CMK (cell line): ENCODE measurements at regions not wholly inside any gene's neighbourhood (a gene's known extent, or its start where the extent isn't known, plus 50 kb on each side); places are given as distances from the start of the nearest gene placed in this dataset.

Experiments used
- DNase-seq: peaks from one replicate; pipeline ENCODE4 v3.0.0-alpha.2; 2010; ENCODE audit warnings: low read depth

DNA sequence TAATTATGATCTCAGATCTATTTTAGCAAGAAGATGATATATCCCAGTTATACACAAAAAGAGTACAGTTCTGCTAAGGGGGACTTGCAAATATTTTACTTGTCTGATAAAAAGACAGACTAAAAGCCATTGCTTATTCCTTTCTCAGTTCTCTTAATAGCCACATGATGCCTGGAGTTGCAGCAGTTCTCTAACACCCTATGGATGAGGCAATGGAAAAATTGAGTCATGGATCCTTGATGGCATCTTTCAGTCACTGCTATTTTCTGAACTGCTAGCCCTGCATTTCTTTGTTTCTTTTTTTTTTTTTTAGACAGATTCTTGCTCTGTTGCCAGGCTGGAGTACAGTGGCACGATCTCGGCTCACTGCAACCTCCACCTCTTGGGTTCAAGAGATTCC, 1956.7 kb downstream of the C4orf33 start:
- no peak for DNase-seq

DNA sequence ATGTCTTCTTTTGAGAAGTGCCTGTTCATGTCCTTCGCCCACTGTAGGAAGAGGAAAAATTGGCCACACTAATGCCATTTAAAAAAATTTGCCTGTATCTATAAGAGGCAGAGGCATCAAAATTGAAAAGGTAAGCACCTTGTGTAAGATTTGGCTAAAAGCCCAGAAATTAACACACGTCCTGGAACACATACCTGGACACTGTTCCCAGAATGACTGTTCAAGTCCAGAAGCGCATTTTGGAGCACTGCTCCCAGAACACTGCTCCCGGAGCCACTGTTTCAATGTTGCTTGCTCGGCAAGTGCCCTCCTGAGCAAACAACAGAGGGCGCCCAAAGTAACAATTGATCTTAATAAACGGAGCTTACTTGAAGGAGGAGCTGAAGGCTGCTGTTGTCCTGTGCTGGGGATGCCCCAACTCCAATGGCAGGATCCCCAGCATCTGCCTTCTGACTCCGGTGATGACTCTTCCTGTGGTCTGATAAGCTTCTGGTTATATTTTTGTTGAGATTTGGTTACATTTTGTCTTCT, 1958.6 kb downstream of the C4orf33 start:
- DNase-seq: no peak

DNA sequence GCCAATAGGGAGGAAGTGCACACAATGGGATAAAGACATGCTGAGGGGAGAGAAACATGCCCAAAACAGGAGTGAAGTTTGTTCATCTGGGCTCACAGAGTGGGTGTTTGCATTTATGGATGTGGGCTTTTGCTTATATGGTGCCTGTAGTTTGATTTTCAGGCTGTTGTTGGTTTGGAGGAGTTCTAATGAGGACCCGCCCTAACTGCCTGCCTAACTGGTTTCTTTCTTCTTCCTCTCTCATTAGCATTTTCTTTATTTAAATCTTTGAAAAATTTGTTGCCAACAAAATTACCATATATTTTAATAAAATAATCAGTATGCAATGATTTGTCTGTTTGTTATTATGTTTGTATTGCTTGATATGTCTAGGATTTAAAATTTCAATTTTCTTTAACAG, 1965.8 kb downstream of the C4orf33 start:
- DNase-seq: no peak

DNA sequence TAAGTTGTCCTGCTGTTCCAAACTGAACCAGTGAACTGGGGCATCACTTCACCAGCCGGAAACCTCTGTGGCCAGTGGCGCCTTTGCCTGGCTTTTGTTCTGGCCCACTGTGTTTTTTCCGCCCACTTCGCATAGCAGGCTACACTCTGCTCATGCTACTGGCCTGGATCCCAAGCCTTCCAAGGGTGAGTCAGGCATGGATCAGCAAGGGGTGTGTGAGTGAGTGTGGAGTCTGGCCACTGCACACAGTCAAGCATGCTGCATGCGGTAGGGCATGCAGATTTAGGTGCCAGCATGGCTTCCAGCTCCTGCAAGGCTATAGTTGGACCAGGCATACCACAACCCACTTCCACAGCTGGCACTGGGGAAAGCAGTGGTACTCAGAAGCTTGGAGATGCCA, 1967.9 kb downstream of the C4orf33 start:
- DNase-seq: no peak

DNA sequence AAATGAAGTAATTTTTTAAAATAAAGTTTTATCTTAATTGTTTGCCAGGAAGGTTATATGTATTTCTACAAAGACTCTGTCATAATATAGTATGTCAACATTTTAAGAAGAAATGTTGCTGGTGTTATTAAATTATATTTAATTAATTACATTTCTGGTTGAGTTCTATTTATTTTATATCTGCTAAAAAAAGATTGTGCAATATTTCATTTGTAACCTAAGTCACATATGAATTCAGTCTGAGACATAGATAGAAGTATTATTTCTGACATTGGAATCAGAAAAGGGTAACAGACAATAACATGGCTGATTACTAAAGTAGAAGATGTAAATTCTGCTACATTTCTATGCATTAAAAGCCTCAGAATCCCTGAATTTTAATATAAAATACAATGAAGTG, 1985.1 kb downstream of the C4orf33 start:
- no peak for DNase-seq

DNA sequence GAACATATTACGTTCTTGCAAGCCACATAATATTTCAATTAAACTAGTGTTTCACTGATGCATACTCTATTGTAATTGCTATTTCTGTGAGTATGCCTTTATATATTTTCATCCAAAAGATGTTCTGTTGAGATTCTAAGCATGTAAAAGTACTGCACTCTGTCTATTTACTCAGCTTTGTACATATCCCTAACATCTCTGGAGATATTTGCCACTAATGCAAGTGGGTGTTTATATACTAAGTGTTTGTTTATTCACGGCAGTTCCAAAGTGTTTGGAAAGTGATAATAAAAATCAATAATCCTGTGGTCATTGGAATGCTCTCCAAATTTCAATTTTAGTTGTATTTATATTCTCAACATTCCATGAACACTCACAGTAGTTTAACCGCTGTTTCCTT, 1989.0 kb downstream of the C4orf33 start:
- DNase-seq: no peak

DNA sequence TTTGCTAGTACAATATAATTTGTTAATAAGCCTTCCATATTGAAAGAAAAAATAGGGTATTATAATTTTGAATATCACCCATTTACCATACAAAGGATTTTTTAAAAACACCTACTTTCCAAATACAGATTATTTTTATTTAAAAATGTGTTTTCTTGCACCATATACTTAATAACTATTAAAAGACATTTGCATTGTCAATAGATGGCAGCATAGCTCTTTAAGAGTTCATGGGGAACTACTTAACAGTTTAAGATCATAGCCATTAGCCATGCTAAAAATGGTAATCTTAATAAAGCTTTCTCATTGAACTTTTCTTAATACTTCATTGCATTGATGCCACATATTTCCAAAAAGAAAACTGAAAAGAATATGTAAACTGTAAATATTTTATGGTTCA, 1995.9 kb downstream of the C4orf33 start:
- no peak for DNase-seq

DNA sequence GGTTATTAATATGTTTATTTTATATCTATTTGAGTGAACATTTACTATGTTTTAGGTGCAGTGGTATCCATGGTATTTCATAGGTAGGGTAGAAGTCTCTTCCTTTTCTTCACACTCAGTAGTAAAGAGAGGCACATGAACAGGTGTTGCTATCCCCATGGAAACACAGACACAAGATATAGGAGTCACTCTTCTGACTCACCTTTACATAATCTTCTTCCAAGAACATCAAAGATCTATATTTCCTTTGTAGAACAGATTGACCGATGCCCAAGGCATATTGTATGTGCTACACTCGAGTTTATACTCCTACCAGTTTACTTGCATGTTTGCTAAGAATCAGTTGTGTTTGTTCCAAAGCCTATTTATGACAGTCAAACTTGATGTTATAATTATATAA, 1997.4 kb downstream of the C4orf33 start:
- DNase-seq: no peak

DNA sequence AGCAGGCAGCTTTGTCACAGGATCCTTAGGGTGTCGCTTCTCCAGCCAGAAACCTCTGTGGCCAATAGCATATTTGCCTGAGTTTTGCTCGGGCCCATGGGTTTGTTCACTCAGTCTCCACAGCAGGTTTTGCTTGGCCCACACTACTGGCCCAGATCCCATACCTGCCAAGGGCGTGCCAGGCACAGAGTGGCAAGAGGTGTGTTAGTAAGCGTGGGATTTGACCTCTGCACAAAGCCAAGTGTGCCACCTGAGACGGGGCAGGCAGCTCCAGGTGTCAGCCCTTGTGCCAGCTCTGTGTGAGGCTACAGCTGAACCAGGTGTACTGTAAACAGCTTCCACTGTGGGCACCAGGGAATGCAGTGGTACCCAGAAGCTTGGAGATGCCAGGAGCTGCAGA, 2003.0 kb downstream of the C4orf33 start:
- no peak for DNase-seq

DNA sequence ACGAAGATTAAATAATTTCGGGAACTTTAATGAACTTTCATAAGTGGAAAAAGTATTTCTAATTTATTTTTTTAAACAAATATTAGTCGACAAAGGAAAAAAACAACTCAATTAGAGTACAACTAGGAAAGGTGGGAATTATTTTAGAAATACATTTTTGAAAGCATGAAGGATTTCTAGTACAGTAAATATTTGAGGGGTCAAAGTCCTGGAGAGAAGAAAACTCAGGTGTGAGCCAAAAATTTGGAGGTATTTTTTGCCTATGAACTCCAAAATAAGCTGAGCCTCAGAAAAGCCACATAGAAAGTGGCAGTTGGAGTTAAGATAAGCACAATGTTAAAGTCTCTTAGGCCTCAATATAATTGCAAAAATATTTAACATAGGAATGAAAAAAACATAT, 2017.3 kb downstream of the C4orf33 start:
- DNase-seq: no peak

DNA sequence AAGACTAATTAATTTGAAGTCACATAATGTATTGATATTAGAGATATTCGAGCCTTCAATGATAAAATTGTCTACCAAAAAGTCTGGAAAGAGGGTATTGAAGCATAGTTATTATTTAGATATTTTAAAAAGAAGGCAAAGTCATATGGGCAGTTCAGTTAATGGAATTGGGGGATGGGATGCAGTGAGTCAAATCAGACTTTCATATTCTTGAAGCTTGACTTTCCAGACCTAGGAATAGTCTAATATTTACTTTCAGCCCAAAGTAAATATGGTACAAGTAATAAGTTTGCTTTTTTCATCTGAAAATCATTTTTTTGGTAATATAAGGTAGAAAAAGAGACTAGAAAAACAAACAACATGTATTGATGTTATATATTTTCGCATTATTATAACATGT, 2017.8 kb downstream of the C4orf33 start:
- no peak for DNase-seq

DNA sequence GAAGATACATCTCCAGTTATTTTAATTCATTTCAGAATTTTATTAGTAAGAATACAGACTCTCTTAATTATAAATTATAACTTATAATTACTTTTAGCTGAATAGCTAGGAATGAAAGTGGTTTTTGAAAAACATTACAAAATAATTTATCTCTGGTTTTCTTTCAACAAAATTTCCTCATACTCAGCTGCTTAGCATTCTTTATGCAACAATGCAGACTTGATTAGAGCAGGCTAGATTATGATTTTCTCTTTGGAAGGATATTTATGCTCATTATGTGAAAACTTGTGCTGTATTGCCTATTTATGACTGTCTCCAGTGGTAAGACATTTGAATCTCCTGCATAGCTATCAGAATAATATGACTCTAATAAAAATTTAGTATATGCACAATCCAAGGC, 2023.7 kb downstream of the C4orf33 start:
- DNase-seq: no peak

DNA sequence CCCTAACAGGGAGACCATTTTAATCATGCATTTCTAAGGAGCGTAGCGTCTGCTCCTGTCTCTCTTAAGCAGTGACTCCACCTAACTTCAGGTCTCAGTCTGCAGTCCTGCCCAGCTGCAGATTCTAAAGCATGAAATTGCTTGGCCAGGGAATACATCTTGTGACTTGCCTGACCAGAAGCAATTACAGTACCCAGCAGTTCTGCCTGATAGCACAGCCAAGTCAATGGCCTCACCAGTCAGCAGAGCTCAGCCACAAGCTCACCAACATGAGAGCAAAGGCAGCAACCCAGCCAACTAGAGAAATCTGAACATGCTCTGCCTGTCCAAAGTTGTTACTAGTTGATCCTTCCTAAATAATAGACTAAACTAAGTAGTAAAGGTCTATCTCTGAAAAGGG, 2011.9 kb upstream of the PCDH10 start:
- DNase-seq: no peak

DNA sequence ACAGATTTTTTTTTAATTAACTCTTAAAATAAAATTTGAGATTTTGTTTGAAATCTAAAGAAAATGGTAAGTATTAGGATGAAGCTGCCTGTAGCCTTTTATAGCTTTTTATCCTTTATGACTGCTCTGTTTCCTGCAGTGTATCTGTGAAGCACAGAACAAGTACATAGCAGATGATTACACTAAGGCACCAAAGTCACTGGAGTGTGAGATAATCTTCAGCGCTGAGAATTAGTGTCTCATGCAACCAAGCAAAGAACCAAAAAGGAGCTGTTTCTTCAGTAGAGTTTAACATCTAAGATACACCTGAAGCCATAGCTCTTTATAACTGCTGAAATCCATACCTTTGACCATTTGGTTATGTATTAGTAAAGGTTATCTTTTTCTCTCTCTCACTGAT, 1989.8 kb upstream of the PCDH10 start:
- no peak for DNase-seq

DNA sequence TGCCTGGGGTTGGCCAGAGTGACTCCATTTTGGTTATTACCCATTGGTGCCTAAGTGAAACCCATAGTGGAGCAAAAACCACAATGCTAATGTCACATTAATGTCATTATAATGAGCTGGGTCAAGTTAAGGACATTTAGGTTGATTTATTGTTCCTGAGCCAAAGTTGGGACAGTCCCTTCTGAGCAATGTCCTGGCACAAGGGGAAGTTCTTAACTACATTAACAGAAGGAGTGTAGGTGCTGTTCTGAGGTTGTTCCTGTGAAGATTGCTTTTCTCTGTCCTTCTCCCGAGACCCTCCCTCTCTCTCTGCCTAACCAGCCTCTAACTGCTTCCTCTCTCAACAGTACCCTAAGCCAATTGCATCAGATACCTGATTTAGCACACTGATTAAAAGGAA, 1956.8 kb upstream of the PCDH10 start:
- DNase-seq: no peak

DNA sequence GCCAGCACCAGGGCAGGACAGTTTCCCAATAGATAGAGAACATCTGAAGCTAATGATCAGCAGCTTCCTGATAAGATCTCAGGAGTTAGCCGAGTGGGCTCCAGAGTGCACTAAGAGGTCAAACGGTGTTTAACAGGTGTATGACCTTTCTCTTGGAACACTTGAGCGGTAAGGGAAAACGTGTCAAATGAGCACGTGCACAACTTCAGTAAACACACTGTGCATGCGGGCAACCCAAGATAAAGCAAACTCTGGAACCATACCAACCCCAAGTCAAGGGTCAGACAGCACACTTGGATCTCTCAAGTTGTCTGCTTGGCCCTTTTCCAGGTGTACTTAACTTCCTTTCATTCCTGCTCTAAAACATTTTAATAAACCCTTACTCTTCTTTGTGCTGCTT, 1941.5 kb upstream of the PCDH10 start:
- DNase-seq: no peak

DNA sequence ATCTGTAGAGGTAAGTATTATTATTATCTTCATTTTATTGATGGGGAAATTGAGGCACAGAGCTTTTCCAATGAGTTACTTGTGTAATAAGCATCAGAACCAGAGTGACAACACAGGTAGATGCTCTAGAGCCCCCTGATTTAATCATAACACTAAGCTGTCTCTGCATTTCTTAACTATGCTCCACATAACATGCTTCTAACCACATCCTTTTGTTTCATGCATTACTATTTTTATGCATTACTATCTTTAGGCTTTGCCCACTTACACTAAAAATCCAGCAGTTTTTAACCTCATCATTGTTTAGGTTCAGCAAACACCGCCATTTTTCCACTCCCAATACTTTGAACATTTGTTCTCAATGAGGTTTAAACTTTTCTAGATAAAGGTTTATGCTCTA, 1900.8 kb upstream of the PCDH10 start:
- DNase-seq: no peak

DNA sequence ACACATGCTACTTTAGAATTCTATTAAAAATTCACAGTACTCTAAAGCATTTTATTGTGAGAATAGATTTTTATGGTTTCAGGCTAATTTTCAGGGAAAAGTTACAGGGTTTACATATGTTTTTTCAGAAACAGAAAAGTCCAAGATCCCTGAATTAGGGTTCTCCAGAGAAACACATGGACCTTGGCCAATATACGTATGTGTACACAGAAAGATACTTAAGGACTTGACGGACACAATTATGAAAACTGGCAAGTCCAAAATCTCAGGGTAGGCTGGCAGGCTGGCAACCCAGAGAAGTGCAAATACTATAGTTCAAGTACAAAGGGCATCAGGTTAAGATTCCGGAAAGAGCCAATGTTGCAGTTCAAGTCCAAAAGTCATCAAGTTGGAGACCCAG, 1897.8 kb upstream of the PCDH10 start:
- DNase-seq: no peak

DNA sequence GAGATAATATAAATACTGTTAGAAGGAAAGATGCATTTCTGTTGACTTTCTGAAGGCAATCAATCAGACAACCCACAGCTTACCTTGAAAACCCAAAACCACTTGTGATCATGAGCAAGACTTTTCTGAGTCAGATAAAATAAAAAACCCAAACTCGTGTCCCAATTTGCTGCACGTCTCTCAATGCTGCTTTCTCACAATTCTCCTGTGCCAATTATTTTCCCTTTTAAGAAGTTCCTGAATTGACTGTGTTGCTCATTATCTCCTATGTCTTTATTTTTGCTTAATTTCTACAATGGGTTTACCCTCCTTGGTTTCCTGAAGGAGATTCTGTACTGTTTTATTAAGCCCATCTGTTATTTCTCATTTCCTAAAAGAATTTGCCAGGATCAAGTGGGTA, 1891.9 kb upstream of the PCDH10 start:
- DNase-seq: no peak

DNA sequence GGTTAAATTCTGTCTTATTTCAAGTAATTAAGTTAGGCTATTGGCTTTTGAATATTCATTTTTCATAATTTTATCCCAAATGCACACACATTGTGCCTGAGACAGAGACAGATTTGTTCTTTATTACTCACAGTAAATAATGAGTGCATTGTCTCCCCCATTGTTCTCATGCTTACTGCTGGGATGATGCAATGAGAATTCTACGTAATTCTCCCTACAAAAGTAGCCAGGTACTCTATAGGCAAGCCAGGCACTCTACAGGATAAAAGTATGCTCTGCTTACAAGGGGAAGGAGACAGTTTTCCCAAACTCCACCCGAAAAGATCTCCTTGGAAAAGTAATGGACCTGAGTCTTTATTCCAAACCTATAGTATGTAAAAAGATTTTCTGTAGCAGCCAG, 1890.7 kb upstream of the PCDH10 start:
- no peak for DNase-seq

DNA sequence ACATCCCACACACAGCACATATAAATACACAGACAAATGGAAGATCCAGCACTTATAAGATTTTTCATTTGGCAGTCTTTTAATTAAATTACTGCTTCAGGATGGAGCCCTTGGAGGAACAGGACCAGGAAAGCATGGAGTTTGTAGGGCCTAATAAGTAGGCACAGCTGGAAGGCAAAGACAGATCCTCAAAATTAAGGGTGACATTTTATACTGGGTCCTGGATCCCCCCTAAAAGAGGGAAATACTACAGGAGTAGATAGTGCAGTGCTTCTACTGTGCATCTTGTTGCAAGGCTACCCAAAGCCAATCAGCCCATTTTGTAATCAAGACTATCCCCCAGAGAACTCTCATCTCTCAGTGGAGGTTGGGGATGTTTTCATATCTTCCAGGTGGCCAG, 1860.7 kb upstream of the PCDH10 start:
- no peak for DNase-seq

DNA sequence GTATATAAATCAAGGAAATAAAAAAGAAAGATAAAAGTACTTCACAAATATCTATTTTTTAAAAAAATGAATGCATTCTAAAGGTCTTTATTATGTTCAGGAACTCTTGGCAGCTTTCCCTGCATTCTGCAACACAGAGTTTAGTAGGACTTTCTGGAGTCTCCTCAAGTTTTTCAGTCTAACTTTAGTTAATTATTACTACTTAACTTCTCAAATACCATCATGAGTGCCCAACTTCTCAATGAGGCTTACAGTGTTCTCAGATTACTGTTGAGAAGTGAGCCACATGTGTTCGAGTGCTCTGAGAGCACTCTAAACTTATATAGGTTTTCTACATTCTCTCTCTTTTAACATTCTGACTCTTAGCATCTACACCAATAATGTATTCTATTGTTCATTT, 1852.9 kb upstream of the PCDH10 start:
- DNase-seq: no peak

DNA sequence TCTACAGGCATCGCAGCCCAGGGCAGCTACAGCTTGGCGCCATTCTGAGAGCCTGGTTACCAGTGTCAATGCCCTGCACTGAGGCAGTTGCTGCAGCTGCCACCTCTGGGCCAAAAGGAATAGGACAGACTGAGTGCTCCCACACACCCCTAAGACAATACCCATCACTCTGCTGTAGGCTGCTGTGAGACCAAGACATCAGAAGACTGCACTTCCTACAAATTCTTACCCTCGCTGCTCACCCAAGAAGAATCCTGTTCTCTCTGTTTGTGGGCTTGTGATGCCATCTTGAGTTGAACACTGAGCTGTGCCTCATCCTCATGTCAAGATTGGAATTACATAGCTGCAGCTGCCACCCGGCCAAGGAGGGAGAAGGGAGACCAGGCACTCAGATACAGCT, 1847.0 kb upstream of the PCDH10 start:
- DNase-seq: no peak

DNA sequence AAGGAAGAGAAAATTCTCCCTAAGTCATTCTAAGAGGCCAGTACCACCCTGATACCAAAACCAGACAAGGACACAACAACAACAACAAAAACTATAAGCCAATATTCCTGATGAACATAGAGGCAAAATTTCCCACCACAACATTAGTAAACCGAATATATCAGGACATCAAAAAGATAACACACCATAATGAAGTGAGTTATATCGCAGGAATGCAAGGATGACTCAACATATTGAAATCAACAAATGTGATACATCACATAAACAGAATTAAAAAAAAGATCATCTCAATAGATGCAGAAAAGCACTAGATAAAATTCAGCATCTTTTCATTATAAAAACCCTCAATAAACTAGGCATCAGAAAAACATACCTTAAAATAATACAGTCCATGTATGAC, 1844.4 kb upstream of the PCDH10 start:
- DNase-seq: no peak

DNA sequence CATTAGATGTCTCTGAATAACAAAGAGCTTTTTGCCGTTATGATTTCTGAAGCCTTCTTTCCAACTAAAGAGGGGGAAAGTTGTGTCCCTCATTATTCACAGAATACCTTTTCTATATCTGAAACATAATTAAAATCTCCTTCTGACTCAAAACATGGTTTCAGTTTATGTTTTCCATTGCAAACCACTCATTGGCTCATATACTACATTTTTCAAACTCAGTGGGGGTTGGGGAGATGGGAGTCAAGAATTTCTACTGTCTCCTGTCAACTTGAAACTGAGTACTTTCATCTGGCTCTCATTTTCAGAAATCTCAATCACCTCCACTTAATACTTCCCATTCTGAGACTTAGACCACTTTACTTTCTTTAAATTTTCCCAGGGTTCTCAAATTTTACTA, 1839.5 kb upstream of the PCDH10 start:
- no peak for DNase-seq
